Stimulated activated CD8-positive, alpha-beta memory T cell treated with anti-CD3 and anti-CD28 coated beads, Interleukin-7, amount 100 ng/mL, for 1 hour (primary cell): ENCODE measurements at regions not wholly inside any gene's neighbourhood (a gene's known extent, or its start where the extent isn't known, plus 50 kb on each side); places are given as distances from the start of the nearest gene placed in this dataset.
"Not testable (repeated sequence)": the region's sequence is repeated elsewhere in the genome, so short reads cannot be mapped to it uniquely, and the experiment has no call there.

Source experiments
- DNase-seq, 2 donors: peaks; one replicate each; pipeline ENCODE4 v3.0.0-alpha.2; 2020; ENCODE audit warnings: low read depth in 2 of 2

- no peak for DNase-seq
Measured at GRCh38 chr19:28444362-28444761, 768.6 kb downstream of the UQCRFS1 start.

- no peak for DNase-seq
Measured at GRCh38 chr19:28443361-28443760, 769.6 kb downstream of the UQCRFS1 start.

- no peak for DNase-seq
Measured at GRCh38 chr19:28437390-28438346, 775.3 kb downstream of the UQCRFS1 start.

GRCh38 chr19:28436320-28436719, 776.6 kb downstream of the UQCRFS1 start:
- DNase-seq, result no peak

- no peak for DNase-seq
Measured at GRCh38 chr19:28435551-28436271, 777.2 kb downstream of the UQCRFS1 start.

- not testable (repeated sequence) for DNase-seq
Measured at GRCh38 chr19:28434794-28435193, 778.2 kb downstream of the UQCRFS1 start.

GRCh38 chr19:28434365-28434764, 778.6 kb downstream of the UQCRFS1 start:
- not testable (repeated sequence) for DNase-seq

GRCh38 chr19:28433166-28433565, 779.8 kb downstream of the UQCRFS1 start:
- DNase-seq, result not testable (repeated sequence)

GRCh38 chr19:28430214-28430613, 782.7 kb downstream of the UQCRFS1 start:
- DNase-seq, result no peak

- DNase-seq, result no peak
Measured at GRCh38 chr19:28429356-28429755, 783.6 kb downstream of the UQCRFS1 start.

GRCh38 chr19:28428663-28429348, 784.1 kb downstream of the UQCRFS1 start:
- DNase-seq, result no peak

- DNase-seq, result no peak
Measured at GRCh38 chr19:28427376-28428083, 785.4 kb downstream of the UQCRFS1 start.

- DNase-seq, result no peak
Measured at GRCh38 chr19:28426730-28427225, 786.2 kb downstream of the UQCRFS1 start.

- no peak for DNase-seq
Measured at GRCh38 chr19:28426110-28426729, 786.7 kb downstream of the UQCRFS1 start.

GRCh38 chr19:28425046-28425931, 787.7 kb downstream of the UQCRFS1 start:
- no peak for DNase-seq

GRCh38 chr19:28424662-28425045, 788.3 kb downstream of the UQCRFS1 start:
- DNase-seq, result no peak

GRCh38 chr19:28424077-28424476, 788.9 kb downstream of the UQCRFS1 start:
- no peak for DNase-seq

- DNase-seq, result no peak
Measured at GRCh38 chr19:28422791-28423650, 789.9 kb downstream of the UQCRFS1 start.

- no peak for DNase-seq
Measured at GRCh38 chr19:28422046-28422445, 790.9 kb downstream of the UQCRFS1 start.
